ENCODE measurements at regions not wholly inside any gene's neighbourhood (a gene's known extent, or its start where the extent isn't known, plus 50 kb on each side); places are given as distances from the start of the nearest gene placed in this dataset.
"Not testable (repeated sequence)": the region's sequence is repeated elsewhere in the genome, so short reads cannot be mapped to it uniquely, and the experiment has no call there.

DNA sequence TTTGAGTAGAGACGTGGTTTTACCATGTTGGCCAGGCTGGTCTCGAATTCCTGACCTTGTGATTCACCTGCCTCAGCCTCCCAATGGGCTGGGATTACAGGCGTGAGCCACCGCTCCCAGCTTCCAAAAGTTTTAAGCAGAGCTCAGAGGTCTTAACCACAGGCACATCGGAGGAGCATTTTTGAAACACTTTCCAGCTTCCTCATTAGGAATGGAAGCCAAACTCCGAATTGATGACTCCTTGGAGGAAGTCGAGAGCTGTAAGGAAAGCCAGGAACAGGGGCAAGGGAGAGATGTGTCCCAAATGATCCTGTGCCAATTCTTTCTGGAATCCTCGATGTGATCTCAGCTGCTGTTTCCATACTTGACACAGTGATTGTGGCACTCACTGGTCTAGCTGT, 56.2 kb upstream of the CCZ1B start:
- DNase-seq, result not testable (repeated sequence)

- DNase-seq, result not testable (repeated sequence)
Measured at GRCh38 chr7:6883756-6884155, 57.7 kb upstream of the CCZ1B start.

DNA sequence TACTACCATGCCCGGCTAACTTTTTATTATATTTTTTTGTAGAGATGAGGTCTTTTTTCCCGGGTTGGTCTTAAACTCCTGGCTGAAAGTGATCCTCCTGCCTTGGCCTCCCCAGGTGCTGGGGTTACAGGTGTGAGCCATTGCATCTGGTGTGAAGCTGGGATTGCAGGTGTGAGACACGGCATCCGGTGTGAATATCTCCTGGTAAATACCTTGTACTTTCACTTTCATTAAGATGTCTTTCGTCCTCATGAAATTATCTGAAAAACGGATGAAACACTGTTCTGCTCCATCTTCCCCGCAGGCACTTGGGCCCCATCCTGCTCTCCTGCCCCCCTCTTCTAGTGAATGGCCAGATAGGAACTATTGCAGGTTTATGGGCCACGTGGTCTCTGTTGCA, 60.1 kb upstream of the CCZ1B start:
- TF ChIP-seq POLR2A (IDR thresholded peaks at IDR 0.05; ENCODE audit: low read length) (no peak), GATA1 (IDR thresholded peaks at IDR 0.05; ENCODE audit: low read depth, low read length) (no peak)
- DNase-seq, result no peak

DNA sequence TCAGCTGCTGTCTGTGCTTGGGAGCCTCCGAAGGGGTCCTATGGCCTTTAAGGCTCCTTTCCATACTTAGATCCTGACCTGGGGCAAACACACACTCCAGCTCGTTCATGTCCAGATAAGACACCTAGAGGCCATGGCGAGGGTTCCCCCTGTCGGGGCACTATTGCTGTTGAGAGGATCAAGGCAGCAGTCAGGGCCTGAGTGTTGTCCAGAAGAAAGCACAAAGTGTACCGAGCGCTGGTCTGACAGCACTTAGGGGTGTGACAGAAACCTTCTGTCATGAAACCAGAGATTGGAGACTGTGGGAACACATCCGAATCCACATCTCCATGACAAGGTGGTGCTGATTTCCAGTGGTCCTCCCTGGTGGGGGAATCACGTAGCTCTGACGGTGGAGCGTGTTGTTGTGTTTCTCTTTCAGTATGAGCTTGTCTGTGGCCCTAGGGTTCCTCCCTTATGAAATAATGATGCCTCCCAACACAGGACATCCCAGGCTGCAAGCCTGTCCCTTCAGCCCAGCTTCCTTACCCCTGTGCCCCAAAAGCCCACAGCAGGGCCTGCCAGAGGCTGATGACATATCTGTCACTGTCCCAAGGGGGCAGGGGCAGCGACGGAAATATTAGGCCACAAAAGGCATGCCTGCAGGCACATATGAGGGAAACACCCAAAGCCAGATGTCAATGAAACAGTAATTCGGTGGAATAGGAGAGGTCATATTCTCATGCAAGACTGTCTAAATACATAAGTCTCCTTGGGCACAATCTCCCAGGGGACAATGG, 62.4 kb upstream of the CCZ1B start:
- not testable (repeated sequence) for DNase-seq

DNA sequence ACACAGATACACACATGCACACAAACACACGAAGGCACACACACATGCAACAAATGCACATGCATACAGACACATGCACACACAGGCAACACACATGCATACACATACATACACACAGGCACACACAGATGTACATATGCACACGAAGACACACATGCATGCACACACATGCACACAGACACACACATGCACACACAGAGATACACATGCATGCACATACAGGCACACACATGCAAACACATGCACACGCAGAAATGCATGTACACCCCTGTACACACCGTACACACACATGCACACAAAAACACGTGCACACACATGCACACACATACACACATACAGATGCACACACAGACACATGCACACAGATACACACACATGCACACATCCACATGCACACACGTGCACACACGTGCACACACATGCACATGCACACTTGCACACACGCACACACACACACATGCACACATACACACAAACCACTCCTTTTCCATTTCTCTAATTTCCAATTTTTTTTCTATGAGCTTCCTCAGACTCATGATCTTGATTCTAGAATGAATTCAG, 63.3 kb upstream of the CCZ1B start:
- DNase-seq, result no peak
- no peak for TF ChIP-seq POLR2A (IDR thresholded peaks at IDR 0.05; ENCODE audit: low read length)
- TF ChIP-seq GATA1 (IDR thresholded peaks at IDR 0.05; ENCODE audit: low read depth, low read length), result no peak

- not testable (repeated sequence) for DNase-seq
Measured at GRCh38 chr7:6902097-6902518, 76.0 kb upstream of the CCZ1B start.

DNA sequence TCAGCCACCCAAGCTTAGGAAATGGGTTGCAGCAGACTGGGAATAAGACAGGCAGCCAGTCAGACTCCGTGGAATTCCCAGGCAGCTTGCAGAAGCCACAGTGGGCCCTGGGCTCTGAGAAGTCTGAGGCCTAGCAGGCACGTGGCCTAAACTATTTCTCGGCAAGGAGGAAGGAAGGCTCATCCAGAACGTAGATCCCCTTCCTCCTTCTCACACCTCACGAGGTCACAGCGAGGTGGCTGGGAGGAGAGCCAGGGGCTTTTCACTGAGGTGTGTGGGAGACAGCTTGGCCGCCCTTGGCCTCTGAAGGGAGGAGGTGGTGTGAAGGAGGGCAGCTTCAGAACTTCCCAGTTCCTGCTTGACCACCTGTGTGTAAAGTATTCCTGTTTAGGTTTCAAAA, 77.2 kb upstream of the CCZ1B start:
- not testable (repeated sequence) for DNase-seq

DNA sequence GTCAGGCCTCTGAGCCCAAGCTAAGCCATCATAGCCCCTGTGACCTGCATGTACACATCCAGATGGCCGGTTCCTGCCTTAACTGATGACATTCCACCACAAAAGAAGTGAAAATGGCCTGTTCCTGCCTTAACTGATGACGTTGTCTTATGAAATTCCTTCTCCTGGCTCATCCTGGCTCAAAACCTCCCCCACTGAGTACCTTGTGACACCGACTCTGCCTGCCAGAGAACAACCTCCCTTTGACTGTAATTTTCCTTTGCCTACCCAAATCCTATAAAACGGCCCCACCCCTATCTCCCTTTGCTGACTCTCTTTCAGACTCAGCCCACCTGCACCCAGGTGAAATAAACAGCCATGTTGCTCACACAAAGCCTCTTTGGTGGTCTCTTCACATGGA, 77.7 kb upstream of the CCZ1B start:
- not testable (repeated sequence) for DNase-seq

DNA sequence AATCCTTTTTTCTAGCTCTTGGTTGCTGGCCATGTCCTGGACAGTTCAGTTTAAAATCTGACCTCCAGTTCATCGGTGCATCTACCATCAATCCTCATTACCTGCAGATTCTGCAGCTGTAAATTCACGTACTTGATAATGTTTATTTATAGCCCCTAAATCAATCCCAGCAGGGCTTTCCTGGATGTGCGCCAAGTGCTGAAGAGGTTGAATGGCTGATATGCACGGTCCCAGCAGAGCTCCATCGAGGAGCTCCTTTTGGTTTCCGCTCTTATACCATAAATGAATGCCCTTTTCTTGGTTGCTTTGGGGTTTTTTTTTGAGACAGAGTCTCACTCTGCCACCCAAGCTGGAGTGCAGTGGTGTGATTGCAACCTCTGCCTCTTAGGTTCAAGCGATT, 91.2 kb upstream of the CCZ1B start:
- DNase-seq, result no peak
- TF ChIP-seq POLR2A (IDR thresholded peaks at IDR 0.05; ENCODE audit: low read length) (no peak), GATA1 (IDR thresholded peaks at IDR 0.05; ENCODE audit: low read depth, low read length) (no peak)

DNA sequence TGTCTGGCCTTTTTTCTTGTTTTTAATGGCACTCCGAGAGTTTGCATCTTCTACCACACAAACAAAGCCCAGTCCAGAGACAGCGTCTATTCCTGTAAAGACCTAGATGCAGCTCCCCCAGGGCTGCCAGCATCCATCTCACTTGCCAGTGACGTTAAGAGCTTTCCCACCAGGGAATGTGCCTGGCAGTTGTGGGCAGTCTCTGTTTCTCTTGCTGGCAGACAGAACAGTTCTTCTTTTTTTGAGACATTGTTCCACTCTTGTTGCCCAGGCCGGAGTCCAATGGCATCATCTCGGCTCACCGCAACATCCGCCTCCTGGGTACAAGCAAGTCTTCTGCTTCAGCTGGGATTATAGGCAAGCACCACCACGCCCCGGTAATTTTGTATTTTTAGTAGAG, 93.1 kb upstream of the CCZ1B start:
- not testable (repeated sequence) for DNase-seq

DNA sequence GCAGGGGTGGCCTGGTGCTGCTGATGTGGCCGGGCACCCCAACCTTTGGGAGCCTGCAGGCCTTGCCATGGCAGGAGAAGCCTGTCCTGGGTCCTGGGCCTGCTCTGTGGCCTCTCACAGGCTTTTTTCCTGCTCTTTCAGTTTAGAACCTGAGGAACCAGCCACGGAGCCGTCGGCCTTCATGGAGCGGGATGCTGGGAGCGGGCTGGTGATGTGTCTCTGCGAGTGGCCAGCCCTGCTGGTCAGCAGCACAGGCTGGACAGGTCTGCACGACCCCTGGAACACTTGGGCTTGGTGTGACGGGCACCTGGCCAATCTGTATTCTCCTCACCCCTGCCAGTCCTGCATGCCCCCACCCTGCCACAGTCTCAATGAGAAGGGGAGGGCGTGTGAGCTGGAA, 98.4 kb upstream of the CCZ1B start:
- DNase-seq, result not testable (repeated sequence)

- not testable (repeated sequence) for DNase-seq
Measured at GRCh38 chr7:6926193-6927174, 100.4 kb upstream of the CCZ1B start.

- DNase-seq, result not testable (repeated sequence)
Measured at GRCh38 chr7:6927643-6928042, 101.6 kb upstream of the CCZ1B start.

- not testable (repeated sequence) for DNase-seq
Measured at GRCh38 chr7:6929588-6929987, 103.5 kb upstream of the CCZ1B start.

DNA sequence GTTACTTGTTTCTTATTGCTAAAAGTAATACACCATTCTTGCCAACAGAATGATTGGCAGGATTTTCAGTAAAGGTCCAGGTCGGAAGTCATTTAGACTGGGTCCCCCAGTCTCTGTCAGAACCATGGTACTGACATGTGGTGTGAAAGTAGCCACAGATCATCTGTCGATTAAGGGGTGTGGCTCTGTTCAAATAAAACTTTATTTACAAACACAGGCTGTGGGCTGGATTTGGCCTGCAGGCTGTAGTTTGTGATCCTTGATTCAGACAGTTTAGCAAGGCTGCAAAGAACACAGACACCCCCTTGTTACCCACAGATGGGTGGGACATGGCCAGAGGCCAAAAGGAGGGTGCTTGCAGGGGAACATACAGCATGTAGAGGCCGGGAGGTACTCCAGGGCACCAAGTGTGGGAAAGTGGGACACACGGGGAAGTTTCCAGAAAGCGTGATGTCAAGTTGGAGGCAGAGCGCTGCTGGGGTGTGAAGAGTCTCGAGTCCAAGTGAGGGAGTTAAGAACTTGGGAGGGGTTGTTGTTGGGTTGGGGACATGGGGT, 104.1 kb upstream of the CCZ1B start:
- not testable (repeated sequence) for DNase-seq

GRCh38 chr7:6930787-6931186, 104.7 kb upstream of the CCZ1B start:
- DNase-seq, result peak in 1 of 2 experiments; percentile 47

- DNase-seq, result not testable (repeated sequence)
Measured at GRCh38 chr7:6931456-6931855, 105.4 kb upstream of the CCZ1B start.

- DNase-seq, result not testable (repeated sequence)
Measured at GRCh38 chr7:6933954-6934632, 108.0 kb upstream of the CCZ1B start.
